HL-60 (cell line): ENCODE measurements at regions not wholly inside any gene's neighbourhood (a gene's known extent, or its start where the extent isn't known, plus 50 kb on each side); places are given as distances from the start of the nearest gene placed in this dataset.

Experiments
- POLR2AphosphoS5 ChIP-seq: IDR thresholded peaks from 2 replicates; pipeline ENCODE4 v1.6.1; 2012; ENCODE audit warnings: low read depth
- REST ChIP-seq: IDR thresholded peaks from 2 replicates; pipeline ENCODE4 v1.6.1; 2012; ENCODE audit warnings: low read depth; ENCODE audit not compliant: insufficient replicate concordance
- SPI1 ChIP-seq: IDR thresholded peaks from 2 replicates; pipeline ENCODE4 v1.6.1; 2012; ENCODE audit warnings: low read depth, mild to moderate bottlenecking, borderline replicate concordance
- TF ChIP-seq, protein P1 (sequence below): IDR thresholded peaks from one replicate; pipeline ENCODE4 v1.5.1; 2011; ENCODE audit warnings: low read length, control low read depth, inconsistent platforms; ENCODE audit not compliant: insufficient read depth

DNA sequence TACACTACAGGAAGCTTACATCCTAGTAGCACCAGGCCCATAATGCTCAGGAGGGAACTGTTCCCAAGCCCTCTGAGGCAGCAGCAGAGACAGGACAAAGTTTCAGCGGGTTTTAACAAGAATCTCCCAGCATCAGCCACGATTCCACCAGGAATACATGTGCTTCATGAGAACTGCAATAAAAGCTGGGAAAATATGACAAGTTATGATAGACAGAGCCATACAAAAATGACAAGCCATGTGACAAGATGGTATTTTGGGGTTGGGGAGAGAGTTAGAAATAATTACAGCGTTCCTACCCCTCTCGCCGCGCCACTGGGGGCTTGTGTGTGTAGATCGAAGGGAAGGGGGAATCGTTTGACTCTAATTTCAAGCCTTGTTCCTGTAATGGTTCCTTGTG lies 112.7 kb upstream of the CTBP2 start:
- TF ChIP-seq, protein P1, sequence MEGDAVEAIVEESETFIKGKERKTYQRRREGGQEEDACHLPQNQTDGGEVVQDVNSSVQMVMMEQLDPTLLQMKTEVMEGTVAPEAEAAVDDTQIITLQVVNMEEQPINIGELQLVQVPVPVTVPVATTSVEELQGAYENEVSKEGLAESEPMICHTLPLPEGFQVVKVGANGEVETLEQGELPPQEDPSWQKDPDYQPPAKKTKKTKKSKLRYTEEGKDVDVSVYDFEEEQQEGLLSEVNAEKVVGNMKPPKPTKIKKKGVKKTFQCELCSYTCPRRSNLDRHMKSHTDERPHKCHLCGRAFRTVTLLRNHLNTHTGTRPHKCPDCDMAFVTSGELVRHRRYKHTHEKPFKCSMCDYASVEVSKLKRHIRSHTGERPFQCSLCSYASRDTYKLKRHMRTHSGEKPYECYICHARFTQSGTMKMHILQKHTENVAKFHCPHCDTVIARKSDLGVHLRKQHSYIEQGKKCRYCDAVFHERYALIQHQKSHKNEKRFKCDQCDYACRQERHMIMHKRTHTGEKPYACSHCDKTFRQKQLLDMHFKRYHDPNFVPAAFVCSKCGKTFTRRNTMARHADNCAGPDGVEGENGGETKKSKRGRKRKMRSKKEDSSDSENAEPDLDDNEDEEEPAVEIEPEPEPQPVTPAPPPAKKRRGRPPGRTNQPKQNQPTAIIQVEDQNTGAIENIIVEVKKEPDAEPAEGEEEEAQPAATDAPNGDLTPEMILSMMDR: no peak
- TF ChIP-seq REST: no peak
- no peak for TF ChIP-seq POLR2AphosphoS5
- no peak for TF ChIP-seq SPI1
